Activated CD4-positive, alpha-beta T cell treated with anti-CD3 and anti-CD28 coated beads, Interleukin-2, Interleukin-4, amounts not matched to agents 100 ng/mL and 50 ng/mL, durations not matched to agents 16 hours and 8 hours (primary cell): ENCODE measurements at regions not wholly inside any gene's neighbourhood (a gene's known extent, or its start where the extent isn't known, plus 50 kb on each side); places are given as distances from the start of the nearest gene placed in this dataset.
"Not testable (repeated sequence)": the region's sequence is repeated elsewhere in the genome, so short reads cannot be mapped to it uniquely, and the experiment has no call there.

Experiments
- DNase-seq: peaks from one replicate; pipeline ENCODE4 v3.0.0-alpha.2; 2020; ENCODE audit warnings: low spot score

DNA sequence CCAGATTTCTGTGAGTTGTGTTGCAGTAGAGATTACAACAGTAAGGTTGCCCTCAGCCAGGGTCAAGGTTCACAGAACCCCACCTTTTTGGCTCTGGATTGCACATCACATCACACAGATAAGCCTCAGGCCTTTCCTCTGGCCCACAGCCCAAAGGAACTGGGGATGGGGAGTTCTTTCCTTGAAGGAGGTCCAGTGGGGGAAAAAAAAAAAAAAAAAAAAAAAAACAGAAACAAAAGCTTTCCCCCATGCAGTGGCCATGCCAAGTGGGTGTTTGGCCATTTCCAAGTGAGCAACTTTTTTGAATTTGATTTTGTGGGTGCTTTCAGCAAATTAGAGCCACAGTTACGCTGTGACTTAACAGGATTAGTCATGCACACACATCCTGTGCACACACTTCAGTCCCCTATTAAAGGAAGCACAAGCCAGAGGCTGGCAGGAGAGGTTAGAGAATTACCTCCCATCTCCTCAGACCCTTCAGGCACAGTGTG, 79.3 kb upstream of the NANOS1 start:
- peak; percentile 14 for DNase-seq

DNA sequence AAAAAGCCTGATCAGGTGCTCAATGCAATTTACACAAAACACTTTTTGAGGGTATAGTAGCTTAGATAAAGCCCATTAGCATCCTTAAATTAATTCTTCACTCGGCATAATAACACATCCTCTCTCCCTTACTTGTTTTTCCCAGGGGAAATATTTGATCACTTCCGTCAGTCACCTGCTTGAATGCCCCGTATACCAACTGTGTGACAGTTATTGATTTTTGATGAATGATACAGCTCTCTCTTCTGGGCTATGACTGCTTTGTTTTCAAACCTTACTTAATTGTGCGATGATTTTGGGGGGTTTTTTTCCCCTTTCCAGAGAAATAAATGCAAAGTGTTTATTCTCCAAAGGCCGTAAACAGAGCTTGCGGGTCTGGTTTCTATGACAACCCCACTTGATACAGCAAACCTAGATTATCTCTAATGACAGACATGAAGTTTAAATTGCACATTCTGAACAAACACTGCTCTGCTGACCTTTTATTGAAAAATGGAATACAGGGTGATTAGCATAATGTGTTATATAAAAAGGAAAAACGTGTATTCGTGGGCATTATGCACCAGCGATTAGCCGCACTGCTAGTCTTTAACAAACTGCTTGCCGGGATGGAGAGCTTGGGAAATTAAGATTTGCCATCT, 78.4 kb upstream of the NANOS1 start:
- no peak for DNase-seq

DNA sequence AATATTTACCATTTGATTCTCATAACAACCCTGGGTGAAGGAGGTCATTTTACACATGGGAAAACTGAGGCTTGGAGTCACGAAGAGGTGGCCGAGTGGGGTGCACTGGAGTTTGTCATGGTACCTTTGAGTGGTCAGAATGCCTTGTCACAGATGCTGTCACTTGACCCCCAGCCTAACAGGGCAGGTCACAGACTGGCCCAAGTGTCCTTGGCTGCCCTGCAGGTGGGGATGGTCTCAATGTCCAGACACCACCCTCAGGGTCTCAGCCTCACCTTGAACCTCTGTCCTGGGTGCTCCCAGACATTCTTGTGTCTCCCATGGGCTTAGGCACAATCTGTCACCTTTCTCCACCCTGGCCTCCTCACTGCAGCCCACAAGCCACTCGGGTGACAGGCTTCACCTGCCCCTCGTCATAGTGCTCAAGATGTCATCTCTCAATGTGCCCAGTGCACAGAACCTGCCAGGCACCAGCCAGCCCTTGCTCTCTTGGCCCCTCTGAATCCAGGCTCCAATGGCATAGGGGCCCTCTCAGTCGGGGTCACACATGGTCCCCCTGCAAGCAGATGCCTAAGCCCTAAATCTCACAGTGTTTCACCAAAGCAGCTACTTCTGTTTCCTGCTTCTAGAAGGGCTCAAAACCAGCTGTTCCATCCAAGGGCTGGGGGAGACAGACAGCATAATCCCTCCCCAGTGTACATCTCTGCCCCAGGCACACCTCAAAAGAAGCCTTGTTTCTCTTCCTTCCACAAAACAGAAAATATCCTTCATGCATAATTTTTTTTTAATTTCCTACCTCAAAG, 76.8 kb upstream of the NANOS1 start:
- DNase-seq, result no peak

DNA sequence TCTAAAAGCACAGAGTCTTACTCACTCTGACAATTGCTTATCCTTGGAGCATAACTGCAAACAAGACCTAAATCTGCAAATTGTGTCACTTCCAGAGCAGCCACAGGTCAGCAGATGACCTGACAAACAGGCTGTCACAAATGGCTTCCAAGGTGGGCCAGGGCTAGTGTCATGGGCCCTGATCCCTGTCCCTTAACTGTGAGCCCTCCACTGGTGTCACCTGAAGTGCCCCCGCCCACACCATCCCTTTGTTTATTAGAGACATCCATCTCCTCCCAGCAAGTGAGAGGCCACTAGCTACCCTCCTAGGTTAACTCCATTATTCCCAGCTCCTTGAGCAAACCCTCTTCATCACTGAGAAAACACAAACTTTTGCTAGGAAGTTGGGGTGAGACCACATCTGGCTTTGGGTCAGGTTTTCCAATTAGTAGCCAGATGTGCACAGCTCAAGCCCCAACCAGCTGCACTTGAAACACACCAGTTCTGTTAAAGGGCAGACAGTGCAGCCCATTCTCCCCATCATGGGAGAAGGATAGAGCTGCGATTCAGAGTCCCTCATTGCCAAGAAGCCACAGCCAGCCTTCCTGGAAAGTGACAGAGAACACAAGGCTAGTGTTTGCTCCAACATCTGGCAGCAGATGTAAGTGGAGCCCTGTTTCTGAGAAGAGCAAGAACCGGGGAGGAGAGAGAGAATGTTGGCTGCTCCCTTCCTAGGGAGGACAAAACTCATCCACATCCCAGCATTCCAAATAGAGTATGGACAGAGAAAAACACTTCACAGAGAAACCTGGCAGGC, 75.7 kb upstream of the NANOS1 start:
- no peak for DNase-seq

DNA sequence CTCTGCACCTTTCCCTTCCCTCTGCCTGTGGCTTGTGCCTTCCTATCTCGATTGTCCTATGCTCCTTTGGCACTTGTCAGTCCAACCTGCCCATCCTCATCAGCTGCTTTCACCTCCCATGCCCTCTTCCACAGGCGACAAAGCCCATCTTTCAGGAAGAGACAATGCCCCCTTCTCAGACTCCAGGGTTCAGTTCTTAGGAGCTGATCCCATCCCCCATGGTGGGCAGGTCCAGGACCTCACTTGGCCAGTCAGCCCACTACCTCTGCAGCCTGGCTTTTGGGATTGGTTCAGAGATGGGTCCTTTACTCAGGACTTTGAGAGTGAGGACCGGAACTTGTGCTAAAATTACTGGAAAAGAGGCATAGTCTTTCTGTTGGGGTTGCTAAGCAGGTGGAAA, 74.0 kb upstream of the NANOS1 start:
- no peak for DNase-seq

DNA sequence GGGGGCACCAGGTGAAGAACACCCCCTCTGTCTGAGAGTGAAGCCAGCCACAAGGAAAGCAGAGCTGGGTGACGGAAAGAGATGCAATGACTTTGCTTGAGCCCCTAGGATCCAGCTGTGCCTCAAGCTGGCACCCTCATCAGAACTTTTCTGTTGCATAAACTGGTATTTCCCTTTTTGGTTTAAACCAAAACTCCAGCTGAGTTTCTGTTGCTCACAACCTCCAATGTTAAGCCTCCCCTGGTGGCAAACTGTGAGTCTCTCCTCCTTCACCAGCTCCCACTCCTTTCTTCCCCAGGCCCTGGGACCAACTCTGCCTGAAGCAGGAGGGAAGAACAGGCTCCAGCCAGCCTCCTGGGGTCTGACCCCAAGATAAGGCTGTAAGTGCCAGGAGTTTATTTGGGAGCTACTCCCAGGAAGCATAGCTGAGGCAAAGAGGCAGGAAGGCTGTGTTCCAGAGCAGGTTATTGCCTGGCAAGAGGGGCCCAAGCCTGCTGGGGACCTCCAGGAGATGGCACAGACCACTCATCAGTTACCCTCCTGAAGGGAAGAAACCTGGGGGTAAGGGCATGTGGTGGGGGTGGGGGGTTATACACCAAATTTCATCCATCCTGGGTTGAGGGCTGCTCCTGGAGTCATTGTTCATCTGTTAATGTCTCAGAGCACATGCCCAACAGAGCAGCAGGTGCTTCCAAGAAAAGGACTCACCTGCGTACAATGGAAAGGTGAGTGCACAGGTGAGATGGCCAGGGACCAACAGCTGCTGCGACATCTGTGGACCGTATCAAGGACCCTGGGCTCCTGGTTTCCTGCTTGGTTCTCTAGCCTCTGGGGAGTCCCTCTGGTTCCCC, 73.3 kb upstream of the NANOS1 start:
- no peak for DNase-seq

DNA sequence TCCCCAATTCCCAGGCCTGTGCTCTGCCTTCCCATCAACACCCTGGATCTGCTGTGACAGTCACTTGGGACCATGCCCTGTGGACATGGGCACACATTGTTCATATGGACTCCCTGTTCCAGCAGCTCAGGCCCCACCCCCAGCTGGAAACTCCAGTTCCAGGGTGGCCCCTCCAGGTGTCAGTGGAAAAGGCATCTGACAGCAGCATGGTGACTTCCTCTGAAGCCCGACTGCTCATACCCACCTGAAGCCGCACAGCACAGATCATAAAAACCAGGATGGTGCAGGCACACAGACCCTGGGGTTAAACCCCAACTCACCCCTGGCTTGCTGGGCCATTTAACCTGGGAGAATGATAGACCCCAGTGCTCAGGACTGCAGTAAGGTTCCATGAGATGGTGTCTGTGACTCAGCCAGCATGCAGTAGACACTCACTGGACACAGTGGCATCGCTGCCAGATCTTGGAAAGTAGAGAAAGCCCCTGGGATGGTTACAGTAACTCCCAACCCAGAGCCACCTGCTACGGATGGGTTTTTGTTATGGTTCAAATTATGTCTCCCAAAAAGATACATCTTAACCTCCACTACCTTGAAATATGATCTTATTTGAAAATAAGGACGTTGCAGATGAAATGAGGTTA, 72.6 kb upstream of the NANOS1 start:
- DNase-seq, result no peak

DNA sequence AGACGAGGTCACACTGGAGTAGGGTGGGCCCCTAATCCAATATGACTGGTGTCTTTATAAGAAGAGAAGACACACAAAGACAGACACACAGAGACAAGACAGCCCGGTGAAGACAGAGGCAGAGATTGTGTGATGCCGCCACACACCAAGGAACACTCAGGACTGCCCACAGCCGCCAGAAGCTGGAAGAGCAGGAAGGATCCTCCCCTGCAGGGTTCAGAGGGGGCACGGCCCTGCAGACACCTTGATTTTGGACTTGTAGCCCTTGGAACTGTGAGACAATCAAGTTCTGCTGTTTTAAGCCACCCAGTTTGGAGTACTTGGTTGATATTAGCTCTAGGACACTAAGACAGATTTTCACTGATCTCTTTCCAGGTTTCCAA, 72.1 kb upstream of the NANOS1 start:
- no peak for DNase-seq

DNA sequence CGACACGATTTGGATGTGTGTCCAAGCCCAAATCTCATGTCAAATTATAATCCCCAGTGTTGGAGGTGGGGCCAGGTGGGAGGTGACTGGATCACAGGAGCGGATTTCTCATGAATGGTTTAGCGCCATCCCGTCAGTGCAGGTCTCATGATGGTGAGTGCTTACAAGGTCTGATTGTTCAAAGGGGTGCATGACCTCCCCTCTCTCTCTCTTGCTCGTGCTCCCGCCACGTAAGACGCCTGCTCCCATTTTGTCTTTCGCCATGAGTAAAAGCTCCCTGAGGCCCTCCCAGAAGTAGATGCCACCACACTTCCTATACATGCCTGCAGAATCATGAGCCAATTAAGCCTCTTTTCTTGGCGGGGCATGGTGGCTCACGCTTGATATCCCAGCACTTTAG, 71.5 kb upstream of the NANOS1 start:
- DNase-seq, result no peak

DNA sequence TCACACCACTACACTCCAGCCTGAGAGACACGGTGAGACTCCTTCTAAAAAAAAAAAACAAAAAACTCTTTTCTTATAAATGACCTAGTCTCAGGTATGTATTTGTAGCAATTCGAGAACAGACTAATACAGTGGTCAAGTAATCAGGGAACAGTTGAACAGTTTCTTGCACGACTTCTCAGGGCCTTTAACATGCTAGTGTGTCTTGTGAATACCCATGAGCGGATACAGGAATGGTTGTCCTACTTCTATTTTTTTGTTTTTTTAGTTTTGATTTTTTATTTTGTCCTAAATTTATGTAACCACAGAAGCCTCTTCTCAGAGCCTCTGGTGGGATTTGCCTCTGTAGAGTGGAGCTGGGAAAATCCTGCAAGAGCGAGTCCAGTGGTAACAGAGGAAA, 71.0 kb upstream of the NANOS1 start:
- DNase-seq, result no peak

DNA sequence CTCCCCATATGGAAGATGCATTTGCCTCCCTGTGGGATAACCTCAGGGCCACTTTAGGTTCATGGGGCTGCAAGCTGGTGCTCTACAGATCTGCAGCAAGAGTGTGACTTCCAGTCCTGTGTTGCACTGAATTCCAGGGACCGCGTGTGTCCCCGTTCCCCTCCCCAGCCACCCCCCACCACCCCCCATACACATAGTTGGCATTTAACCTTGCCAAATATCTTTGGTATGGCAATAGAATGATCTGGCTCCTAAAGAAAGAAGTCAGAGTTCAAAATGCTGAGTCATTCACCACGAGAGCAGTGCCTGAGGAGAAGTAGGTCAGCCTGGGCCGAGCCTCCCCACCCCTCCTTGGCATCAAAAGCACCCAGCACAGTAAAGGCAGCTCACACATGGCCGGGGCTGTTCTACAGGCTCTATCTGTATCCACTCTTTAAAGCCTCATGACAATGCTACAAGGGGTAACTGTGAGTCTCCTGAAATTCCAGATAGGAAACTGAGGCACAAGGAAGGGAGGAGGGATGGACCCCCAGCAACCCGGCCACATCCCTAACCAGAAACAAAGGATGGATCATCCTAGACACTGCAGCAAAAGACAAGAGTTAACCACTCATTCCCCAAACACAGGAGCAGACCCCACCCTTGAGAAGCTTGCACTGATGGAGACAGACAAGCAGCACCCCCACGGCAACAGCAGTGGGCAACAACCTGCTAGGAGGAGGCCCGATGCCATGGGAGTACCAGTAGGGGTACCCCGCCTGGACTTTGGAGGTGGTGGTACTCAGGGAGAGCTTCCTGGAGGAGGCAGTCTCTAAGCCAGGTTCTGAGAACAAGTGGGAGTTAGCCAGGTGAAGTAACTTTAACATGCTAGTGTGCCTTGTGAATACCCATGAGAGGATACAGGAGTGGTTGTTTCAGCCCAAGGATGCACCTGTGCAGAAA, 70.3 kb upstream of the NANOS1 start:
- no peak for DNase-seq

DNA sequence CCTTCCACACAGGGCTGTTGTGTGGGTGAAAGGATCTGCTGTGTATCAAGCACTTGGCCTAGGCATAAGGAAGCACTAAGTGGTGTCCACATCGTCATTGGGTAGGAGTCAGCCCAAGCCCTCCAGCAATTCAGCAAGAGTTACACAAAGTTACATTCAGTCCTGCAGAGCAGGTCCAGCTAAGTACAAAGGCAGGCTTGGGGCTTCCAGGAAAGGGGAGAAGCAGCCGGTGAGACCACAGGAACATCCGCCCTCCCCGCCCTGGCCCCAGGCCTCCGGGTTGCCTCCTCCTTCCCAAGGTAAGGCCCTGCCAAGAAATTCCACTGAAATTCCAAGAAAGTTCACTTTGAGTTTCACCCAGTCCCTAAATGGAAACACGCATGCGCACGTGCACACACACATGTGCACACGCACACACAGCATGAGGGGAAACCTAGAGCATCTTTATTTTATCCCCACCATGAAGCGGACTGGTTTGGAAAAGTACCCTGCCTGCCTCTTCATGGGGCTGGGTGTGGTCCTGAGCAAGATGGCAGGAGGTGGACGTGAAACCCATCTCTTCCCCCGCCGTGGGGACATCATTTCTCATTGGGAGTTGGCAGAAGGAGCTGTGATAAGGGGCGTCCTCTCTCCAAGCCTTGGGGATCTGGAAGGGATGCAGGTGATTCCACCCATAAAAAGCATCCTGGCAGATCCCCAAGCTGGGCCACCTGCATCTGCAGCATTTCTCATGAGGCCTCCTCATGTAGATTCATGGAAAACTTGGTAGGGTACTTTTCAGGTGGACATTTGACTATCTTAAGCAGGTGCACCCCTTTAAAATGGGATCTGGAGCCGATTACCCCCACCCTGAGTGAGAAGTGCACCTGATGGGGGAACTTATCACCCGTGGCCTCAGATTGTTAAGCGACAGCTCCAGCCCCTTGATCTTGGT, 69.1 kb upstream of the NANOS1 start:
- DNase-seq, result no peak

DNA sequence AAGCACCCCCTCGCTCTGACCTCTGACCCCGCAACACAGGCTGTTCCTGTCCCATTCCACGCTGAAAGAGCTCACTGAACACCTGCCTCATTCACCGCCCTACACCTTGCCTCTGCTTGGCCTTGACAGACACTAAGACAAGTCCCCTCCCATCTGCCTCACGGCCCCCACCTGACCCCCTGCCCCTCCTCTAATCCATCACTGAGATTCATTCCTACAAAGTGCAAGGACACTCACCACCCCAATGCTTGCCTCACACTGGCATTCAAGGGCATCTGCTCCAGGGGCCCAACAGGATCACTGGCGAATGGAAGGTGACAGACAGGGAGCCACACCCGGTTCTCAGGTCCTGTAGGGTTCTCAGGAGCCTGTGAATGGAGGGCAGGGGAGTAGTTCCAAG, 68.1 kb upstream of the NANOS1 start:
- no peak for DNase-seq

DNA sequence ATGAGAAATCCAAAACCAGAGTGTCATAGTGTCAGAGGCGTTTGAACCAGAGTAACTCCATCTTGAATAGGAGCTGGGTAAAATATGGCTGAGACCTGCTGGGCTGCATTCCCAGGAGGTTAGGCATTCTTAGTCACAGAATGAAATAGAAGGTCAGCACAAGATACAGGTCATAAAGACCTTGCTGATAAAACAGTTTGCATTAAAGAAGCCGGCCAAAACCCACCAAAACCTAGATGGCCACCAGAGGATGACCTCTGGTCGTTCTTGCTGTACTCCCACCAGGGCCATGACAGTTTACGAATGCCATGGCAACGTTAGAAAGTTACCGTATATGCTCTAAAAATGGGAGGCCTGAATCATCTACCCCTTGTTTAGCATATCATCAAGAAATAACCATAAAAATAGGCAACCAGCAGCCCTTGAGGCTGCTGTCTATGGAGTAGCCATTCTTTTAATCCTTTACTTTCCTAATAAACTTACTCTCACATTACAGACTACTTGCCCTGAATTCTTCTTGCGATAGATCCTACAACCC, 67.1 kb upstream of the NANOS1 start:
- DNase-seq, result not testable (repeated sequence)

DNA sequence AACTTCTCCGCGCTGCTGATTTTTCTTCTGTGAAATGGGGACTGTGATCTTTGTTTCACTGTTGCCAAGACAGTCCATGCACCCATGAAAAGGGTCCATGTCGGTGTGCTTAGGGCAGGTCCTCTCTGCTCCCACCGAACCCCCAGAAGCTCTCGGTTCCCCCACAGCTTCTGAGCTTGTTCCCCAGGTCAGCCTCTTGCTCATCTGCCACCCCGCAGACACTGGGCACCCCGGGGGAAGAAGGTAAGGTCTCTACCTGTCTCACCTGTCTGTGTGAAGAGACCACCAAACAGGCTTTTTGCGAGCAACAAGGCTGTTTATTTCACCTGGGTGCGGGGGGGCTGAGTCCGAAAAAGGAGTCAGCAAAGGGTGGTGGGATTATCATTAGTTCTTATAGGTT, 66.2 kb upstream of the NANOS1 start:
- no peak for DNase-seq

DNA sequence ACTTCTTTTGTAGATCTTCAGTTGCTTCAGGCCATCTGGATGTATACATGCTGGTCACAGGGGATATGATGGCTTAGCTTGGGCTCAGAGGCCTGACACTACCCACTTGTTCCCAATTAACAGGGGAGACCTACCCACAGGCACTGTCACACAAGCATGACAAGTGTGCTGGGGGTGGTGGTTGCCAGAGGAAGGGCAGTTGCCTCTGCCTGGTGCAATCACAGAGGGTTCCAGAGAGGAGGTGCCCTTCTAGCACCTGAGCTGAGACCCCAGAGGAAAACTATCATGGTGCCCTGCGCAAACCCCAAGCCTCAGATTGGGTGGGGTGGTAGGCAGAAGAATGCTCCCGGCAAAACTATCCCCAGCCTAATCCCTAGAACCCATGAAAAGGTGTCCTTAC, 65.6 kb upstream of the NANOS1 start:
- DNase-seq, result no peak

DNA sequence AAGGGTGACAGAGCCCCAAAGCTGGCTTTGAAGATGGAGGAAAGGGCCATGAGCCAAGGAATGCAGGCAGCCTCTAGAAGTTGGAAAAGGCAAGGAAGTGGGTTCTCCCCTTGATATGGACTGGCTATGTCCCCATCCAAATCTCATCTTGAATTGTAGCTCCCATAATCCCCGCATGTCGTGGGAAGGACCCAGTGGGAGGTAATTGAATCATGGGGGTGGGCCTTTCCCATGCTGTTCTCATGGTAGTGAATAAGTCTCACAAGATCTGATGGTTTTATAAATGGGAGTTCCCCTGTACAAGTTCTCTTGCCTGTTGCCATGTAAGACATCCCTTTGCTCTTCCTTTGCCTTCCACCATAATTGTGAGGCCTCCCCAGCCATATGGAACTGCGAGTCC, 65.0 kb upstream of the NANOS1 start:
- not testable (repeated sequence) for DNase-seq

DNA sequence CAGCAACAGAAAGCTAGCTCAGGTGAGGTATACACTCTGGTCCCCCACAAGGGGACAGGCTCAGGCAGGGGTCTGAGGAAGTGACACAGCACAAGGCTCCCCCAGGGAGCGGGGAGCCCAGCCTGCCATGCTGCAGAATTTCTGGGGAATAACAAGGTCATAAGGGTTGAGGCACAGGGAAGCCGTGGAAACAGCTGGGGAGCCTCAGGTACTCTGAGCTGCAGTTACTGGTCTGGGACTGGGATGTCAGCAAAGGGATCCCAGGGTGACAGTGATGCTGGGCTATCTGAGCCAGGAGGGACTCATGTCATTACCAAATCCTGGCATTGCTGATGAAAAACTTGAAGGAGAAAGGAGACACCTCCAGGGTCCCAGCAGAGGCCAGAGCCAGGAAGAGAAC, 64.4 kb upstream of the NANOS1 start:
- DNase-seq, result no peak

DNA sequence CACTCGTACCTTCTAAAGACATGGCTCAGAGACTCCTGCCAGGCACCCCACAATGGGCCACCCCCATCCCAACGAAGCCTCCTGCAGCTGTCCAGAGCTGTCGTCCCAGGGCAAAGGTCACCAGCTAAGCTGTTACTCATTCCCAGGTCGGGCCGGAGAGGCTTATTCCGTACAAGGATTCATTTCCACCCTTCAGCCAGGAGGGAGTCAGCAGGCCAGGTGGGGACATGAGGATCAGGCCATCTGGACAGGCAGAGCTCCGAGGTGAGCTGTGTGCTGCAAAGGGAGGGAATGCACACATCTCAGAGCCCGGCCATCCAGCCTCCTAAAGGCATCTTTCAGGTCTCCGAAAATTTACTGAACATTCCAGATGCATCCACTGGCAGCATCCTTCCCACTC, 63.9 kb upstream of the NANOS1 start:
- no peak for DNase-seq
